ENCODE measurements at regions not wholly inside any gene's neighbourhood (a gene's known extent, or its start where the extent isn't known, plus 50 kb on each side); places are given as distances from the start of the nearest gene placed in this dataset.

DNA sequence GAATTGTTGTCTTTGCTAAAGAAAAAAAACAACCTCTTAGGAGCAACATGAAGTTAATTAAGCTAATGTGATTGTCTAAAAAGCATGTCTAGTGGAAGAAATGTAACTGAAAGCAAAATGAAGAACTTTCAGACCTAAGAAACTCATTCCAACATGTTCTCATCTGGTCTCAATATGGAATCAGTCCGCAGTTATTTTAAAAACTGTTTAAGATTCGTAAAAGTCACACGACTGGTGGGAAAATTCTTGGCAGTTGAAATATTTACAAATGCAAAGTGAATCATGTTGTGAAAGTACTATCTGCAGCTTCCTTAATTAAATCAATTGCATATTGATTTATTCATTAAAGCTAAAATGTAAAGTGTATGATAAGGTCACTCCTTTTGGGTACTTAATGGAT is 117.8 kb upstream of the DIAPH2 start (continued):
- no peak for TF ChIP-seq PML (IDR thresholded peaks at IDR 0.05; ENCODE audit: low read length)
- TF ChIP-seq, protein P1, sequence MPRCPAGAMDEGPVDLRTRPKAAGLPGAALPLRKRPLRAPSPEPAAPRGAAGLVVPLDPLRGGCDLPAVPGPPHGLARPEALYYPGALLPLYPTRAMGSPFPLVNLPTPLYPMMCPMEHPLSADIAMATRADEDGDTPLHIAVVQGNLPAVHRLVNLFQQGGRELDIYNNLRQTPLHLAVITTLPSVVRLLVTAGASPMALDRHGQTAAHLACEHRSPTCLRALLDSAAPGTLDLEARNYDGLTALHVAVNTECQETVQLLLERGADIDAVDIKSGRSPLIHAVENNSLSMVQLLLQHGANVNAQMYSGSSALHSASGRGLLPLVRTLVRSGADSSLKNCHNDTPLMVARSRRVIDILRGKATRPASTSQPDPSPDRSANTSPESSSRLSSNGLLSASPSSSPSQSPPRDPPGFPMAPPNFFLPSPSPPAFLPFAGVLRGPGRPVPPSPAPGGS (IDR thresholded peaks at IDR 0.05; ENCODE audit: borderline replicate concordance, insufficient read depth, low read depth, low read length, poor library complexity, severe bottlenecking), result no peak
- TF ChIP-seq, protein P2, sequence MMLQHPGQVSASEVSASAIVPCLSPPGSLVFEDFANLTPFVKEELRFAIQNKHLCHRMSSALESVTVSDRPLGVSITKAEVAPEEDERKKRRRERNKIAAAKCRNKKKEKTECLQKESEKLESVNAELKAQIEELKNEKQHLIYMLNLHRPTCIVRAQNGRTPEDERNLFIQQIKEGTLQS (IDR thresholded peaks at IDR 0.05; ENCODE audit: borderline replicate concordance, extremely low read depth, low read depth, low read length), result no peak
- TF ChIP-seq, protein P3, sequence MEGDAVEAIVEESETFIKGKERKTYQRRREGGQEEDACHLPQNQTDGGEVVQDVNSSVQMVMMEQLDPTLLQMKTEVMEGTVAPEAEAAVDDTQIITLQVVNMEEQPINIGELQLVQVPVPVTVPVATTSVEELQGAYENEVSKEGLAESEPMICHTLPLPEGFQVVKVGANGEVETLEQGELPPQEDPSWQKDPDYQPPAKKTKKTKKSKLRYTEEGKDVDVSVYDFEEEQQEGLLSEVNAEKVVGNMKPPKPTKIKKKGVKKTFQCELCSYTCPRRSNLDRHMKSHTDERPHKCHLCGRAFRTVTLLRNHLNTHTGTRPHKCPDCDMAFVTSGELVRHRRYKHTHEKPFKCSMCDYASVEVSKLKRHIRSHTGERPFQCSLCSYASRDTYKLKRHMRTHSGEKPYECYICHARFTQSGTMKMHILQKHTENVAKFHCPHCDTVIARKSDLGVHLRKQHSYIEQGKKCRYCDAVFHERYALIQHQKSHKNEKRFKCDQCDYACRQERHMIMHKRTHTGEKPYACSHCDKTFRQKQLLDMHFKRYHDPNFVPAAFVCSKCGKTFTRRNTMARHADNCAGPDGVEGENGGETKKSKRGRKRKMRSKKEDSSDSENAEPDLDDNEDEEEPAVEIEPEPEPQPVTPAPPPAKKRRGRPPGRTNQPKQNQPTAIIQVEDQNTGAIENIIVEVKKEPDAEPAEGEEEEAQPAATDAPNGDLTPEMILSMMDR (IDR thresholded peaks at IDR 0.05 in 2 of 3, conservative IDR thresholded peaks at IDR 0.05 in 1 of 3; ENCODE audit: control insufficient read depth in 2 of 3, extremely low read depth in 1 of 3, insufficient read depth in 1 of 3, low read depth in 3 of 3, low read length in 3 of 3), result no peak
- TF ChIP-seq, protein P4, sequence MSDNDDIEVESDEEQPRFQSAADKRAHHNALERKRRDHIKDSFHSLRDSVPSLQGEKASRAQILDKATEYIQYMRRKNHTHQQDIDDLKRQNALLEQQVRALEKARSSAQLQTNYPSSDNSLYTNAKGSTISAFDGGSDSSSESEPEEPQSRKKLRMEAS (IDR thresholded peaks at IDR 0.05; ENCODE audit: low read depth, low read length), result no peak
- no peak for TF ChIP-seq TCF3 (IDR thresholded peaks at IDR 0.05; ENCODE audit: borderline replicate concordance, insufficient read depth, low read depth, low read length)
- TF ChIP-seq, protein P5, sequence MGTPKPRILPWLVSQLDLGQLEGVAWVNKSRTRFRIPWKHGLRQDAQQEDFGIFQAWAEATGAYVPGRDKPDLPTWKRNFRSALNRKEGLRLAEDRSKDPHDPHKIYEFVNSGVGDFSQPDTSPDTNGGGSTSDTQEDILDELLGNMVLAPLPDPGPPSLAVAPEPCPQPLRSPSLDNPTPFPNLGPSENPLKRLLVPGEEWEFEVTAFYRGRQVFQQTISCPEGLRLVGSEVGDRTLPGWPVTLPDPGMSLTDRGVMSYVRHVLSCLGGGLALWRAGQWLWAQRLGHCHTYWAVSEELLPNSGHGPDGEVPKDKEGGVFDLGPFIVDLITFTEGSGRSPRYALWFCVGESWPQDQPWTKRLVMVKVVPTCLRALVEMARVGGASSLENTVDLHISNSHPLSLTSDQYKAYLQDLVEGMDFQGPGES (IDR thresholded peaks at IDR 0.05), result no peak
- no peak for TF ChIP-seq SMAD1 (IDR thresholded peaks at IDR 0.05; ENCODE audit: low read depth, partially characterized antibody)

Measured in GM12878 (cell line).